NCI-H345 treated with DMSO at 0.1 percent for 48 hours (cell line): ENCODE measurements at regions not wholly inside any gene's neighbourhood (a gene's known extent, or its start where the extent isn't known, plus 50 kb on each side); places are given as distances from the start of the nearest gene placed in this dataset.

Experiments used
- DNase-seq: peaks from one replicate; lab custom pipeline; 2025; ENCODE audit not compliant: unreplicated experiment; lab: John Stamatoyannopoulos, UW

GRCh38 chr18:22542406-22542835, 124.7 kb upstream of the CTAGE1 start:
- DNase-seq: no peak

GRCh38 chr18:22543769-22544168, 126.1 kb upstream of the CTAGE1 start:
- DNase-seq: no peak

GRCh38 chr18:22544626-22545025, 126.9 kb upstream of the CTAGE1 start:
- DNase-seq: no peak

GRCh38 chr18:22545066-22545760, 127.5 kb upstream of the CTAGE1 start:
- DNase-seq: no peak

- DNase-seq: no peak
Measured at GRCh38 chr18:22546905-22547570, 129.3 kb upstream of the CTAGE1 start.

GRCh38 chr18:22547807-22548561, 130.3 kb upstream of the CTAGE1 start:
- no peak for DNase-seq

- no peak for DNase-seq
Measured at GRCh38 chr18:22549260-22549937, 131.7 kb upstream of the CTAGE1 start.

GRCh38 chr18:22550366-22550765, 132.7 kb upstream of the CTAGE1 start:
- no peak for DNase-seq

- no peak for DNase-seq
Measured at GRCh38 chr18:22550861-22551260, 133.1 kb upstream of the CTAGE1 start.

GRCh38 chr18:22551536-22552151, 133.9 kb upstream of the CTAGE1 start:
- DNase-seq: no peak

GRCh38 chr18:22552254-22552653, 134.5 kb upstream of the CTAGE1 start:
- DNase-seq: no peak

GRCh38 chr18:22552899-22553460, 135.3 kb upstream of the CTAGE1 start:
- no peak for DNase-seq

GRCh38 chr18:22556222-22557167, 138.8 kb upstream of the CTAGE1 start:
- DNase-seq: no peak

GRCh38 chr18:22557168-22557941, 139.6 kb upstream of the CTAGE1 start:
- no peak for DNase-seq

- DNase-seq: no peak
Measured at GRCh38 chr18:22558945-22559385, 141.2 kb upstream of the CTAGE1 start.

GRCh38 chr18:22559414-22560274, 141.9 kb upstream of the CTAGE1 start:
- no peak for DNase-seq

GRCh38 chr18:22560275-22560610, 142.5 kb upstream of the CTAGE1 start:
- DNase-seq: no peak

- no peak for DNase-seq
Measured at GRCh38 chr18:22560797-22561196, 143.1 kb upstream of the CTAGE1 start.
